ENCODE measurements at regions not wholly inside any gene's neighbourhood (a gene's known extent, or its start where the extent isn't known, plus 50 kb on each side); places are given as distances from the start of the nearest gene placed in this dataset.
"Not testable (repeated sequence)": the region's sequence is repeated elsewhere in the genome, so short reads cannot be mapped to it uniquely, and the experiment has no call there.

DNA sequence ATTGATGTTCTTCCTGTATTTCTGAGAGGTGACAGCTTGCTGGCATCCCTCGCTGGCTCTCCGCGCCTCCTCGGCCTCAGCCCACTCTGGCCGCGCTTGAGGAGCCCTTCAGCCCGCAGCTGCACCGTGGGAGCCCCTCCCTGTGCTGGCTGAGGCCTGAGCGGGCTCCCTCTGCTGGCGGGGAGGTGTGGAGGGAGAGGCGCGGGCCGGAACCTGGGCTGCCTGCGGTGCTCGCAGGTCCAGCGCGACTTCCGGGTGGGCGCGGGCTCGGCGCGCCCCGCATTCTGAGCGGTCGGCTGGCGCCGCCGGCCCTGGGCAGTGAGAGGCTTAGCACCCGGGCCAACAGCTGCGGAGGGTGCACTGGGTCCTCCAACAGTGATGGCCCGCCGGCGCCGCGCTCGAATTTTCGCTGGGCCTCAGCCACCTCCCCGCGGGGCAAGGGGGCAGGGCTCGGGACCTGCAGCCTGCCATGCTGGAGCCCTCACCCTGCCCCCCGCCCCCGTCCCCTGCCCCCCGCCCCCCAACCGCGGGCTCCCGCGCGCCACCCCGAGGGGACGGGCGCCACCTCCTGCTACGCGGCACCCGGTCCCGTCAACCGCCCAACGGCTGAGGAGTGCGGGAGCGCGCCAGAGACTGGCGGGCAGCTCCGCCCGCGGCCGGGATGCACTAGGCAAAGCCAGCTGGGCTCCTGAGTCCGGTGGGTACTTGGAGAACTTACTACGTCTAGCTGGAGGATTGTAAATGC lies 1353.4 kb upstream of the CDH18 start:
- not testable (repeated sequence) for H3K79me2 ChIP-seq (ENCODE audit: low read depth); H3K27ac Mint-ChIP-seq; H4K20me1 ChIP-seq (ENCODE audit: low read depth); H3K36me3 ChIP-seq; H3K27me3 ChIP-seq; H3K36me3 Mint-ChIP-seq; H3K4me1 Mint-ChIP-seq; H3K9ac ChIP-seq; H3K9me3 ChIP-seq (ENCODE audit: low read depth); H3K4me1 ChIP-seq; H3K27me3 Mint-ChIP-seq (ENCODE audit: insufficient read depth, low read depth); H3K4me2 ChIP-seq; H3K27ac ChIP-seq; H2AFZ ChIP-seq (replicated peaks); H3K9me3 Mint-ChIP-seq; H3F3A ChIP-seq (ENCODE audit: low read depth)
- peak; percentile 43 for TF ChIP-seq CTCF (IDR thresholded peaks at IDR 0.05)
- H3K4me3 Mint-ChIP-seq: peak overlapping the region; percentile 84
- peak overlapping the region; percentile 41 for H3K4me3 ChIP-seq
- peak; percentile 48 for DNase-seq (ENCODE audit: low spot score)

DNA sequence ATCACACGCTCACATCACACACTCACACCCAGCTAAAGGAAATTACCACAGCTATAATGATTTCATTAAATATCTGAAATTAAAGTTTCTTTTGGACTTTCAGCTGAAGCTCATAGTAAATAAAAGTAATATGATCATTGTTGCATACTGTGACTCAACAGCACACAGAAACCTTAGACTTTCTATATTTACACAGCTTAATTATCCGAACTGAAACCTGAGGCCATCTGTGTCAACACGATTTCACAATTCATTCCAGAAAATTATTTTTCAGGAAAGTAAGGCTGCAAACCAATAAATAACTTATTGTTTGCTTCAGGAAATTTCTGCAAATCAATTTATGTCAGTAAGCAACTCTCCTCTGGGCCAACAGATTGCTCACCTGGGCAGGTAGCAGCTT lies 1352.2 kb upstream of the CDH18 start:
- H3K4me2 ChIP-seq; H3K79me2 ChIP-seq (ENCODE audit: low read depth); H3K4me1 Mint-ChIP-seq; H2AFZ ChIP-seq (replicated peaks); H3K36me3 Mint-ChIP-seq; H3K27ac ChIP-seq; H3K4me3 Mint-ChIP-seq; H3K9me3 Mint-ChIP-seq; H3K36me3 ChIP-seq; H3F3A ChIP-seq (ENCODE audit: low read depth); H3K9me3 ChIP-seq (ENCODE audit: low read depth); H3K27me3 Mint-ChIP-seq (ENCODE audit: insufficient read depth, low read depth); H3K4me1 ChIP-seq; H4K20me1 ChIP-seq (ENCODE audit: low read depth); H3K27ac Mint-ChIP-seq; H3K27me3 ChIP-seq; H3K9ac ChIP-seq; DNase-seq (ENCODE audit: low spot score); H3K4me3 ChIP-seq: not testable (repeated sequence)

GRCh38 chr5:21336478-21336877 lies 1348.5 kb upstream of the CDH18 start:
- not testable (repeated sequence) for H3F3A ChIP-seq (ENCODE audit: low read depth); H3K27ac ChIP-seq; H3K79me2 ChIP-seq (ENCODE audit: low read depth); H4K20me1 ChIP-seq (ENCODE audit: low read depth); H3K9me3 ChIP-seq (ENCODE audit: low read depth); H2AFZ ChIP-seq (replicated peaks); H3K9me3 Mint-ChIP-seq; H3K4me2 ChIP-seq; H3K36me3 ChIP-seq; H3K4me3 ChIP-seq; H3K27ac Mint-ChIP-seq; H3K27me3 Mint-ChIP-seq (ENCODE audit: insufficient read depth, low read depth); H3K27me3 ChIP-seq; H3K4me1 ChIP-seq; H3K9ac ChIP-seq; H3K4me1 Mint-ChIP-seq; DNase-seq (ENCODE audit: low spot score); H3K4me3 Mint-ChIP-seq; H3K36me3 Mint-ChIP-seq

DNA sequence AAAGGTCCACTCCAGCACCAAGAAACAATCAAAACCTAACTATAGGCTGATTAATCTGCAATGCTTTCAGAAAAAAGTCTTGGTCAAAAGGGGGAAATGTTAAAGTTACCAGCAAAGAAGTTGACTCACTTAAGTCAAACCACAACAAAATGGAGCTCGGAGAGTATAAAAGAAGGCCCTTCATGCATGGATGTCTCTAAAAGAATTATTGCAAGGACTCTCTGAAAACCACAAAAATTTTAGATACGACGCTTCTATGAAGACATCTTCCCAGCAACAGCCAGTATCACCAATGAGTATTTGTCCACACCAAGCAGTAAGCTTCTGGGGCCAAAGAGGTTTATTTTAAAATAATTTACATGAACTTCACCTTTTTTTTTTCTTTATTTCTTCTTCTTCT lies 1327.4 kb upstream of the CDH18 start:
- not testable (repeated sequence) for H3K27me3 Mint-ChIP-seq (ENCODE audit: insufficient read depth, low read depth); H3K9me3 ChIP-seq (ENCODE audit: low read depth); H3K4me3 ChIP-seq; H2AFZ ChIP-seq (replicated peaks); H3K27ac Mint-ChIP-seq; H3K27me3 ChIP-seq; H3K4me3 Mint-ChIP-seq; H4K20me1 ChIP-seq (ENCODE audit: low read depth); H3K79me2 ChIP-seq (ENCODE audit: low read depth); H3K9ac ChIP-seq; H3K4me2 ChIP-seq; H3K9me3 Mint-ChIP-seq; H3K27ac ChIP-seq; DNase-seq (ENCODE audit: low spot score); H3K36me3 Mint-ChIP-seq; H3F3A ChIP-seq (ENCODE audit: low read depth); H3K4me1 ChIP-seq; H3K36me3 ChIP-seq
- peaks cover 12% of the 10 kb centered on the region for H3K4me1 Mint-ChIP-seq

DNA sequence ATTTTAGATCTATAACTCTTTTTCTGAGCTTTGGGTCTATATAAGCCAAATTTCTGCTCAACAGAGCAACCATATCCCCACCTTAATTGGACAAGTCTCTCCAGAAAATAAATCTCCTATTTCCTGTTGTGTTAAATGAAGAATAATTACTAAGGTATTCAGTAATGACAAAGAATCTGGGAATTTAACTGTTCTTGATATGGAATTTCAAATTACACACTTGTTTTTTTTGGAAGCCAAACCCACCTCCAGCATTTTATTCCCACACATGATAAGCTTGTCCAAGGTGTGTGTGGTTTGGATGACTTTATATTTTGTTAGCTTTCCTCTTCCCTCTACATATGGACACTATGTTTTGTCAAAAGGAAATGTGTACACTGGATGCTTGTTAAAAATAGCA lies 1313.2 kb upstream of the CDH18 start:
- not testable (repeated sequence) for H4K20me1 ChIP-seq (ENCODE audit: low read depth); H3K4me1 ChIP-seq; H3K4me3 ChIP-seq; H3K27ac ChIP-seq; H3K27me3 Mint-ChIP-seq (ENCODE audit: insufficient read depth, low read depth); H3K4me1 Mint-ChIP-seq; H3K9me3 ChIP-seq (ENCODE audit: low read depth); H3K9me3 Mint-ChIP-seq; H3K36me3 Mint-ChIP-seq; DNase-seq (ENCODE audit: low spot score); H3K4me2 ChIP-seq; H3K36me3 ChIP-seq; H3F3A ChIP-seq (ENCODE audit: low read depth); H3K4me3 Mint-ChIP-seq; H3K79me2 ChIP-seq (ENCODE audit: low read depth); H2AFZ ChIP-seq (replicated peaks); H3K27me3 ChIP-seq; H3K9ac ChIP-seq; H3K27ac Mint-ChIP-seq

- H3K4me1 Mint-ChIP-seq; H2AFZ ChIP-seq (replicated peaks): not testable (repeated sequence)
Observed at GRCh38 chr5:21274361-21274760, 1286.4 kb upstream of the CDH18 start.

More at GRCh38 chr5:21274361-21274760, 1286.4 kb upstream of the CDH18 start:
- not testable (repeated sequence) for H3K27ac ChIP-seq; DNase-seq (ENCODE audit: low spot score); H3K4me2 ChIP-seq; H3K36me3 Mint-ChIP-seq; H3K4me3 Mint-ChIP-seq; H3K79me2 ChIP-seq (ENCODE audit: low read depth); H3K27me3 ChIP-seq; H3F3A ChIP-seq (ENCODE audit: low read depth); H3K4me1 ChIP-seq; H3K27ac Mint-ChIP-seq; H4K20me1 ChIP-seq (ENCODE audit: low read depth); H3K9me3 ChIP-seq (ENCODE audit: low read depth); H3K27me3 Mint-ChIP-seq (ENCODE audit: insufficient read depth, low read depth); H3K9me3 Mint-ChIP-seq; H3K9ac ChIP-seq; H3K4me3 ChIP-seq; H3K36me3 ChIP-seq

Measured in neural progenitor cell (in vitro differentiated cells).